DOHH2 (cell line): ENCODE measurements at regions not wholly inside any gene's neighbourhood (a gene's known extent, or its start where the extent isn't known, plus 50 kb on each side); places are given as distances from the start of the nearest gene placed in this dataset.

Experiments used
- CTCF ChIP-seq: fragments of 200-600 bp; sonication (generic); IDR thresholded peaks from one replicate; pipeline ENCODE4 v1.5.1; 2014; ENCODE audit warnings: antibody characterized with exemption, mild to moderate bottlenecking, low read depth, low read length; ENCODE audit not compliant: poor library complexity, severe bottlenecking
- EZH2phosphoT487 ChIP-seq: fragments of 200-600 bp; sonication (generic); IDR thresholded peaks from 2 replicates; pipeline ENCODE4 v1.6.1; 2017; ENCODE audit warnings: borderline replicate concordance, mild to moderate bottlenecking, antibody characterized with exemption, low read length, moderate library complexity, mixed read lengths

DNA sequence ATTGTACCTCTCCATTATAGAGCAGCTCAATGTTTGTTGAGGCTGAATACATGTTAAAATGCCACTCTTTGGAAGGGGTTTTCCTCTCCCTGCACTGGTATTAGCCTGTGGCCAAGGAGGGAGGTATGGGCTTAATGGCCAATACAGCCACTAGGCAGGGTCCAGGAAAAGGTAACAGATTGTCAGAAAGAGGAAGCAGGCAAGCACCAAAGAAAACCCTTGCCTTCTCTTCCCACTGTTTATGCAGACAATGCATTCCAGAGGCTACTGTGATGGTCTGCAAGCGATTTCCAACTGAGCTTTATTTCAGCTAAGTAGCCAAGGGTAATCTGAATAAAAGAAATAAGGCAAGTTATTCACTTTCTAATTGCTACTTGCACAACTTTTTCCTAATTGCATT lies 95.3 kb upstream of the SLC27A6 start:
- no peak for TF ChIP-seq CTCF
- no peak for TF ChIP-seq EZH2phosphoT487
